Parathyroid adenoma (tissue), 2 donors: ENCODE measurements at regions not wholly inside any gene's neighbourhood (a gene's known extent, or its start where the extent isn't known, plus 50 kb on each side); places are given as distances from the start of the nearest gene placed in this dataset.

Source experiments
- H2AFZ ChIP-seq: fragments of 300-600 bp; sonication (generic); one replicate; pipeline ENCODE4 v1.7.0; 2017; ENCODE audit warnings: antibody characterized with exemption, mild to moderate bottlenecking
- H3K27ac ChIP-seq: fragments of 300-600 bp; sonication (generic); one replicate; pipeline ENCODE4 v1.7.0; 2017
- H3K27me3 ChIP-seq: fragments of 300-600 bp; sonication (generic); one replicate; pipeline ENCODE4 v1.7.0; 2017; ENCODE audit warnings: low read length; ENCODE audit not compliant: control insufficient read depth, insufficient read depth
- H3K36me3 ChIP-seq: fragments of 300-600 bp; sonication (generic); one replicate; pipeline ENCODE4 v1.7.0; 2017; ENCODE audit warnings: low read length; ENCODE audit not compliant: control insufficient read depth, insufficient read depth
- H3K4me1 ChIP-seq: fragments of 300-600 bp; sonication (generic); one replicate; pipeline ENCODE4 v1.7.0; 2017; ENCODE audit warnings: control low read depth
- H3K4me2 ChIP-seq: fragments of 300-600 bp; sonication (generic); one replicate; pipeline ENCODE4 v1.7.0; 2017; ENCODE audit warnings: low read length
- H3K4me3 ChIP-seq: fragments of 300-600 bp; sonication (generic); one replicate; pipeline ENCODE4 v1.7.0; 2017; ENCODE audit warnings: low read depth, low read length
- H3K79me2 ChIP-seq: fragments of 300-600 bp; sonication (generic); one replicate; pipeline ENCODE4 v1.7.0; 2017; ENCODE audit warnings: control low read depth
- H3K9ac ChIP-seq: fragments of 300-600 bp; sonication (generic); one replicate; pipeline ENCODE4 v1.7.0; 2017; ENCODE audit warnings: mild to moderate bottlenecking
- H3K9me3 ChIP-seq: fragments of 300-600 bp; sonication (generic); one replicate; pipeline ENCODE4 v1.7.0; 2017; ENCODE audit warnings: low read length; ENCODE audit not compliant: control insufficient read depth
- TF ChIP-seq, protein P1 (sequence below): fragments of 300-600 bp; sonication (generic); IDR thresholded peaks from one replicate; pipeline ENCODE4 v1.7.0; 2017; ENCODE audit warnings: antibody characterized with exemption, mild to moderate bottlenecking
- donor health status: primary hyperparathyroidism.

DNA sequence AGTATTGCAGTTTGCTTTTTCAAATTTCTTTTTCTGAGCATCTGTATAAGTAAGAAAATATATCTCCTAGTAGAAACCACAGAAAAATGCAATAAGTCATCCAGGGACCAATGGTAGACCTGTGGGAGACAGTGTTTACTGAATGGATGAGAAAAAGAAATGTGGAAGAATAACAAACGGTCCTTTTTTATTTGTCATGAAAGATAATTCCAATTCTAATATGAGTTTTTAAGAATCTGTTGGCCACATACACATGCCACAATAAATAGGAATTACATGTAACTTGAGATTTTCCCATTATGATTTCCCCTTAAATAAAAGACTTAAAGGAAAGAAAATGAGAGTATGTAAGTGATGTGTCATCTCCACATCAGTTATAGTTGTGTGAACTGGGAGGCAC lies 107.7 kb upstream of the RAB27B start:
- H3K79me2 ChIP-seq = no peaks in the 10 kb centered on the region
- no peaks in the 10 kb centered on the region for H3K27me3 ChIP-seq
- H3K4me3 ChIP-seq = no peak overlapping the region
- H3K9me3 ChIP-seq = no peaks in the 10 kb centered on the region
- TF ChIP-seq, protein P1, sequence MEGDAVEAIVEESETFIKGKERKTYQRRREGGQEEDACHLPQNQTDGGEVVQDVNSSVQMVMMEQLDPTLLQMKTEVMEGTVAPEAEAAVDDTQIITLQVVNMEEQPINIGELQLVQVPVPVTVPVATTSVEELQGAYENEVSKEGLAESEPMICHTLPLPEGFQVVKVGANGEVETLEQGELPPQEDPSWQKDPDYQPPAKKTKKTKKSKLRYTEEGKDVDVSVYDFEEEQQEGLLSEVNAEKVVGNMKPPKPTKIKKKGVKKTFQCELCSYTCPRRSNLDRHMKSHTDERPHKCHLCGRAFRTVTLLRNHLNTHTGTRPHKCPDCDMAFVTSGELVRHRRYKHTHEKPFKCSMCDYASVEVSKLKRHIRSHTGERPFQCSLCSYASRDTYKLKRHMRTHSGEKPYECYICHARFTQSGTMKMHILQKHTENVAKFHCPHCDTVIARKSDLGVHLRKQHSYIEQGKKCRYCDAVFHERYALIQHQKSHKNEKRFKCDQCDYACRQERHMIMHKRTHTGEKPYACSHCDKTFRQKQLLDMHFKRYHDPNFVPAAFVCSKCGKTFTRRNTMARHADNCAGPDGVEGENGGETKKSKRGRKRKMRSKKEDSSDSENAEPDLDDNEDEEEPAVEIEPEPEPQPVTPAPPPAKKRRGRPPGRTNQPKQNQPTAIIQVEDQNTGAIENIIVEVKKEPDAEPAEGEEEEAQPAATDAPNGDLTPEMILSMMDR = no peak
- H3K9ac ChIP-seq = no peak overlapping the region
- no peaks in the 10 kb centered on the region for H3K4me1 ChIP-seq
- no peak overlapping the region for H3K27ac ChIP-seq
- no peaks in the 10 kb centered on the region for H3K36me3 ChIP-seq
- no peak overlapping the region for H3K4me2 ChIP-seq
- H2AFZ ChIP-seq = no peak overlapping the region

DNA sequence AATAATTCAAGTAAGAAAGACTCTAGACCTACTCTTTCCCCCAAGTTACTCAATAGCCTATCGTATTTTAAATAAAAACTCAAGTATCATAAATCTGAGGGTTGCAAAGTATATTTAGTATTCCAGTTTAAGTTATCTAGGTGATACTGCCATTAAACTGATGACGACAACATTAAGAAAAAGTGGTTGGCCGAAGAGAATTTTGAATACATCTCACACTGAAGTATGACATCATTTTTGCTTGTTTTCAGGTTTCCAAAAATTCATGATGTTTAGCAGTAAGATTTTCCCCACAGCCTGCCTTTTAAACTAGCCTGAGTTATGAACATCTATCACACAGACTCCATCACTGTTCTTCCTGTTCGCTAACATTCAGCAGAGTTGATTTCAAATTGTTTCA lies 102.1 kb upstream of the RAB27B start:
- Histone ChIP-seq H3K27ac (no peak overlapping the region), H3K4me2 (no peak overlapping the region), H3K79me2 (no peaks in the 10 kb centered on the region), H3K9me3 (no peaks in the 10 kb centered on the region), H3K9ac (no peak overlapping the region), H3K4me1 (no peaks in the 10 kb centered on the region), H2AFZ (no peak overlapping the region), H3K27me3 (no peaks in the 10 kb centered on the region), H3K36me3 (no peaks in the 10 kb centered on the region), H3K4me3 (no peak overlapping the region)
- TF ChIP-seq, protein P1 = no peak

DNA sequence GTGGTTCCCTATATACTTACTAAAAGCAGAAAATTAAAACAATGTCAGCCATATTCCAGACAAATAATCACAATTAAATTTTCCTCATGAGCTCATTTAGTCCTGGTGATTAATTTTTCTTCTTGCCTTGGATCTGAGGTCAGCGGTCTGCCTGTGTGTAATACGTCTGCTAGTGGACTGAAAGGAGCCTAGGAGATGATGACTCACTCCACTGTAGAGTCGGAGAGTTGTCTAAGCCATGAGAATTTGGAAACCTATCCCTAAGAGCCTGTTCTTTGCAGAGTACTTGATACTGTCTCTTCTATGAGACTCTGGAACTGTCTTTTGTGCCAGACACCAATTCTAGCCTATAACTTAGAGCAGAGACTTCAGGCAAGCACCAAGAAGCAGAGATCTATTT lies 94.2 kb upstream of the RAB27B start:
- H3K9me3 ChIP-seq = no peaks in the 10 kb centered on the region
- no peaks in the 10 kb centered on the region for H3K4me1 ChIP-seq
- no peak overlapping the region for H3K9ac ChIP-seq
- no peaks in the 10 kb centered on the region for H3K27me3 ChIP-seq
- H3K4me2 ChIP-seq = no peak overlapping the region
- H3K27ac ChIP-seq = no peak overlapping the region
- H3K4me3 ChIP-seq = no peak overlapping the region
- no peak overlapping the region for H2AFZ ChIP-seq
- no peaks in the 10 kb centered on the region for H3K79me2 ChIP-seq
- TF ChIP-seq, protein P1 = no peak
- no peaks in the 10 kb centered on the region for H3K36me3 ChIP-seq

DNA sequence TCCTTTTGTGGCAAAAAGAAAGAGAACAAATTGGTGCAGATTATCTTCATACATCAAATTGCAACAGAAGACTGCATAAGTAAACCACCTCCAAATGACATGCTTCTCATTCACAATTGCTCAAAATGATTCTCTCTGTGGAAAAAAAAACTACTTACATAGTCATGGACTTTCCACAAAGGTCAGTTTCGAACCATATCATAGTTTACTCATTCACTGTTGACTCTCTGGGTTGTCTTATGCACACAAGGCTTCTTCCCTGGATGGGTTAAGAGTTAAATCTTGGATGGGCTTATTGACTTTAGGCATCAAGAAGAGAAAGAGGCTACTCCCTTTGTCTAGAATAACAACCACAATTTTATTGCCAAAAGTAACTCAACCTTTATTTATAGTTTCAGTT lies 91.3 kb upstream of the RAB27B start:
- Histone ChIP-seq H3K9ac (no peak overlapping the region), H3K9me3 (no peaks in the 10 kb centered on the region), H3K4me1 (no peaks in the 10 kb centered on the region), H3K27ac (no peak overlapping the region), H3K79me2 (no peaks in the 10 kb centered on the region), H3K27me3 (no peaks in the 10 kb centered on the region), H2AFZ (no peak overlapping the region), H3K4me2 (no peak overlapping the region), H3K36me3 (no peaks in the 10 kb centered on the region), H3K4me3 (no peak overlapping the region)
- TF ChIP-seq, protein P1 = no peak

DNA sequence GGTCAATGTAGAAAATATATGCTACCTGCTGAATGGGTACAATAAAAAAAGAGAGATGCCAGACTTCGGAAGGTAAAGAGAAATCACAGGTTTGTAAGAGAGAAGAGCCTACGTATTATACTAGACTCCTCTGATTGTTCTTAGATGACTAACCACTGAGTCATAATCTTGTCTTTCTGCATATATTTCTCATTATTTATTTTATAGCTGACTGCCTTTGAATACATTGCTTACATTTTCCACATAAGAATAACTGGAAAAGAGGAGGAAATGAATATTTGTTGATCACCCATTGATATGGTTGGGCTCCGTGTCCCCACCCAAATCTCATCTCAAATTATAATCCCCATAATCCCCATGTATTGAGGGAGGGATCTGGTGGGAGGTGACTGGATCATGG lies 90.3 kb upstream of the RAB27B start:
- no peak overlapping the region for H3K9ac ChIP-seq
- H2AFZ ChIP-seq = no peak overlapping the region
- no peaks in the 10 kb centered on the region for H3K36me3 ChIP-seq
- H3K27me3 ChIP-seq = no peaks in the 10 kb centered on the region
- no peak overlapping the region for H3K4me2 ChIP-seq
- H3K9me3 ChIP-seq = no peaks in the 10 kb centered on the region
- no peaks in the 10 kb centered on the region for H3K4me1 ChIP-seq
- TF ChIP-seq, protein P1 = no peak
- no peak overlapping the region for H3K4me3 ChIP-seq
- no peaks in the 10 kb centered on the region for H3K79me2 ChIP-seq
- H3K27ac ChIP-seq = no peak overlapping the region
